GM21515 (cell line): ENCODE measurements at regions not wholly inside any gene's neighbourhood (a gene's known extent, or its start where the extent isn't known, plus 50 kb on each side); places are given as distances from the start of the nearest gene placed in this dataset.
"Not testable (repeated sequence)": the region's sequence is repeated elsewhere in the genome, so short reads cannot be mapped to it uniquely, and the experiment has no call there.

ENCODE experiments used
- ATAC-seq: cut with Tn5 transposase; IDR thresholded peaks from one replicate; pipeline ENCODE4 v1.9.1; 2021; ENCODE audit not compliant: unreplicated experiment

DNA sequence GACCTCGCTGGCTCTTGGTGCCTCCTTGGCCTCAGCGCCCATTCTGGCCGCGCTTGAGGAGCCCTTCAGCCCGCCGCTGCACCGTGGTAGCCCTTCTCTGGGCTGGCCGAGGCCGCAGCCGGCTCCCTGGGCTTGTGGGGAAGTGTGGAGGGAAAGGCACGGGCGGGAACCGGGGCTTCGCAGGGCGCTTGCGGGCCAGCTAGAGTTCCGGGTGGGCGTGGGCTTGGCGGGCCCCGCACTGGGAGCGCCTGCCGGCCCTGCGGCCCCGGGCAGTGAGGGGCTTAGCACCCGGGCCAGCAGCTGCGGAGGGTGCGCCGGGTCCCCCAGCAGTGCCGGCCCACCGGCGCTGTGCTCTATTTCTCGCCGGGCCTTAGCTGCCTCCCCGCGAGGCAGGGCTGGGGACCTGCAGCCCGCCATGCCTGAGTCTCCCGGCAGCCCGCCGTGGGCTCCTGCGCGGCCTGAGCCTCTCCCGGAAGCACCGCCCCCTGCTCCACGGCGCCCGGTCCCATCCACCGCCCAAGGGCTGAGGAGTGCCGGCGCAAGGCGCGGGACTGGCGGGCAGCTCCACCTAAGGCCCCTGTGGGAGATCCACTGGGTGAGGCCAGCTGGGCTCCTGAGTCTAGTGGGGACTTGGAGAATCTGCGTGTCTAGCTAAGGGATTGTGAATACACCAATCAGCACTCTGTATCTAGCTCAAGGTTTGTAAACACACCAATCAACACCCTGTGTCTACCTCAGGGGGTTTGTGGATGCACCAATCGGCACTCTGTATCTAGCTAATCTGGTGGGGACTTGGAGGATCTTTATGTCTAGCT lies 141.1 kb downstream of the SLCO4C1 start:
- not testable (repeated sequence) for ATAC-seq

GRCh38 chr5:102154291-102154690 lies 141.8 kb downstream of the SLCO4C1 start:
- ATAC-seq, result no peak

DNA sequence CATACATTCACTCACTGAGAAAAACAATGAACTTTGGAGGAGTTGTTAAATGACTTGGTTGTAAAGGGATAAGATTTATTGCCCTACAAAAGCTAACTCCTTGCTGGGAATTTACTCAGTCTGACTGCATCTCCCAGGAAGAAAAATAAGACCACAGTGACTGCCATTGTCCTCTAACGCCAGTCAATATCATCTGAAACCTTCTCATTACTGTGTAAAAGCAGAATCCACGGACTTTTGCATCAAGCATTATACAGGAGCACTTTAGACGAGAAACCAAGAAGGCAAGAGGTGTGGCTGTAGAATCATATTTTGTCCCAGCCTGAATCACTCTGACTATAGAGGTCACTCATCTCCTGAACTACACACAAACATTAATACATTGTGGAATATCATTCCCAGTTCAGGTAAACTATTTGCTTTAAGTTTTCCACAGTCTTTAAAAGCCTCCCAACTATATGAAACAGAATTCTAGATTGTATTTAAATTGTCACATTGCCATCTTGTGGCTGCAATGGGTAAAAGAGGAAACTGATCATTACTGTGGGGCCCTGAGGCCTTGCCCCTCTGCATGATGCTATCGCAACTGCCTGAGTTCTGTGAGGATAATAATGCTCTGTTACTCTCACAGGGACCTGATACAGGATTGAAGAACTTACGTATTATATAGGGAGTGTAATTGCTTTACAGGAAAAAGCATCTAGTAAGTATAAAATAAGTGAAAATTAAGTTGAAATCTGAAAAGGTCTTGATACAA lies 142.9 kb downstream of the SLCO4C1 start:
- peak; percentile 85 for ATAC-seq

GRCh38 chr5:102139029-102139428 lies 157.1 kb downstream of the SLCO4C1 start:
- ATAC-seq, result no peak

GRCh38 chr5:102138243-102138653 lies 157.8 kb downstream of the SLCO4C1 start:
- no peak for ATAC-seq

DNA sequence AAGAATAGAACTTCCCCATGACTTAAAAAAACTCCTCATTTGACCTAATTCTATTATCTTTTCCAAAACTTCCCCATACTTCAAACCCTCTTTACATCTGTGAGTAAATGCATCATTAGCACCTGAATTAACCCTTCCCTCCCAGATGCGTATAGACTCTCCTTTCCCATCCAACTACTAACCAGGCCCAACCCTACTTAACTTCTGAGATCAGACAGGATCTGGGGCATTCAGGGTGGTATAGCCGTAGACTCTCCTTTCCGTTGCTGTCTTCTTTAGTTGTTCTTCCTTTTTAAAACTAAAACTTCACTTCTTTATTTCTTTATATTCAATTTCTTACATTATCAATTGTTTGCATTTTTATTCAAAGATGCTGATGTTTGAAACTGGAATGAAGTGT lies 165.2 kb downstream of the SLCO4C1 start:
- ATAC-seq, result no peak

- no peak for ATAC-seq
Observed at GRCh38 chr5:102130386-102130785, 165.7 kb downstream of the SLCO4C1 start.

DNA sequence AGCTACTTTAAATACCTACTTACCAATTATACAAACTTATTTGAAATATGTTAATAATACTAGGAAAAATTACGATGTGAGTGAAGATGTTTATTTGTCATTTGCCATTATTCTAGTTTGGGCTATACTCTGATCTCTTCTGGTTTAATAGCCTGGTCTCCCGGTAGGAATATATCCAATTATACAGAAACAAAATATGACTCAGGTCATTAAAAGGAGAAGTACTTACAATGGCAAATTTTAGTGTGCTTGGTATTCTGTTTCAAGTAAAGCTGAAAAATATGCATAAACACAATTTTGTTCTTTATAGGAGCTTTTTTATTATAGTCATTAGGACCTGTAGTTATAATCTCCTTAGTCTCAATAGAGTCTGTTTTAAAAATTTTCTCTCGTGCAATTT lies 176.8 kb downstream of the SLCO4C1 start:
- ATAC-seq, result no peak

- no peak for ATAC-seq
Observed at GRCh38 chr5:102115736-102116135, 180.3 kb downstream of the SLCO4C1 start.

DNA sequence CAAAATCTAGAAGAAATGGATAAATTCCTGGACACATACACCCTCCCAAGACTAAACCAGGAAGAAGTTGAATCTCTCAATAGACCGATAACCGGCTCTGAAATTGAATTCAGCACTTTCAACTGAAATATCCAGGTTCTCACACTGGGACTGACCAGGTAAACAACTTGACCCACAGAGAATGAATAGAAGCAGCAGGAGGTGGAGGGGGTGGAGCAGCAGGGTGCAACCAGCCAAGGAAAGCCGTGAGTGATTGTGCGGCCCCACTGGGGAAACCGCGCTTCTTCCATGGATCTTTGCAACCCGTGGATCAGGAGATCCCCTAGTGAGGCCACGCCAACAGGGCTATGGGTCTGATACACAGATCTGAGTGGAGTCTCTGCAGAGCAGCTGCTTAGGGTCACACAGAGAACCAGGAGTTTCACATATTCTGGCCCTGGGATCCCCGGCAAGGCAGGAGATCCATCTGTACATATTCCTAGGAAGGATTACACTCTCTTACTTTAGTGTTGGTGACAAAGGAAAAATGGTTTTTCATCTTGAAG lies 181.5 kb downstream of the SLCO4C1 start:
- ATAC-seq, result no peak

DNA sequence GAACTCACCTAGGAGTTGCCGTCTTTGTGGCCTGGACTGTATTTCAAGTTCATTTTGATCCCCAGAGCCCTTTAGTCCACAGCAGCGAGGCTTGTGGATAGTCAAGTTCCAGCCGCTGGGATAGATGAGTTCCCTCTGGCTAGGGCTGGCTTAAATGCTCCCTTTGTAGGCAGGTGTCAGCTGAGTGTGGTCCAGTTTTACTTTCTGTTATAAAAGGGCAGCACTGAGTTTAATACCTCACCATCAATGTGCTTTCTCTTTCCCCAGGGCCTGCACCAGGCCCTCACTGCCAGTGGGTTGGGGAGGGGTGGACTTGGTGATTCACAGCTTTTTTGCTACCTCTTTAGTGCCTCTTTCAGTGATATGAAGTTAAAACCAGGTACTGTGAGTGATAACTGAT lies 188.2 kb downstream of the SLCO4C1 start:
- no peak for ATAC-seq

GRCh38 chr5:102106599-102106998 lies 189.5 kb downstream of the SLCO4C1 start:
- no peak for ATAC-seq

DNA sequence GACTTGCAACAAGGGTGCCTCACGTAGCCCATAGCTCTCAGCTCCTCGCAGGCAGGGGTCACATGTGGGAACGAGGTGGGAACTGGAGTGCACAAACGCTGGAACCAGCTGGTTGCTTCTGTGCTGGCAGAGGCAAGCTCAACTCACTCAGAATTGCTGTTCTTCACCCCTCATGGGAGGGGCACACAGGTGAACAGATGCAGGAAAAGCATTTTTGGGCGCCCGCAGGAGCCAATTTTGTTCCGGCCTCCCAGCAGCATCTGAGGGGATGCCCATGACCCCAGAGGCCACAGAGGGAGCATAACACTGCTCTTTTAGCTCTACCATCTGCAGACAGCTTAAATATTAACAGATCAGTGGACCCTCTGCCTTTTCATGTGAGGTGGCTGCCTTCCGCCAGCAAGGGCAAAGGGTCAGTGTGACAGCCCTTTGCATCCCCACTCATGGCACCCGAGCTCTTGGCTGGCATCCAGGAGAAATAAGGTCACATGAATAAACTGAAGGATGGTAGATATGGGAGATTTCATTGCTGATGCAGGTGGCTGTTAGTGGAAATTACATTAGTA lies 196.2 kb downstream of the SLCO4C1 start:
- ATAC-seq, result no peak

DNA sequence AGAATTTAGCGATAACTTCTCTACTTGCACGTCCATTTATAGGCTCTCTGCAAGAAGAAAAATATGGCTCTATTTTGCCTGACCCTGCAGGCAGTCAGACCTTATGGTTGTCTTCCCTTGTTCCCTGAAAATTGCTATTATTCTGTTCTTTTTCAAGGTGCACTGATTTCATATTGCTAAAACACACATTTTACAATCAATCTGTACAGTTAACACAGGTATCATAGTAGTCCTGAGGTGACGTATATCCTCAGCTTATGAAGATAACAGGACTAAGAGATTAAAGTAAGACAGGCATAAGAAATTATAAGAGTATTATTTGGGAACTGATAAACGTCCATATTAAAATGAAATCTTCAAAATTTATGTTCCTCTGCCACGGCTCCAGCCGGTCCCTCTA lies 197.0 kb downstream of the SLCO4C1 start:
- not testable (repeated sequence) for ATAC-seq

- not testable (repeated sequence) for ATAC-seq
Observed at GRCh38 chr5:102098606-102099005, 197.5 kb downstream of the SLCO4C1 start.

DNA sequence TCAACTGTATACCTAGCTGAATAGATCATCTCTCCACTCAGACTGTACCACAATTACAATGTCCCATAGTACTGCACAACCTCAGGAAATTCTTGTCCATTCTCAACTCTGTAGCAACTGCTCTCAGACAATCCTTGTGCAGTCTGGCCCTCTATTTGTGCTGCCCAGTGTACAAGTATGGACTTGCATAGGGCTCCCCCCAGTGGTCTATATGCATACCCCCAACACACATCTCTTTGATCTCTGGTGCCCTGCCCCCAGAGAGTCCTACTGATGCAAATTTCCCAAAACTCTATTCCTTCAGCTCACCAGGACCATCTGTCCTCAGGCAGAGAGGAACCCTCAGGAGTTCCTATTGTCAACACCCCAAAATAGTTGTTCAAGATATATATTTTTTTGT lies 205.3 kb downstream of the SLCO4C1 start:
- ATAC-seq, result peak; percentile 88

- no peak for ATAC-seq
Observed at GRCh38 chr5:102089883-102090282, 206.2 kb downstream of the SLCO4C1 start.

GRCh38 chr5:102087906-102088305 lies 208.2 kb downstream of the SLCO4C1 start:
- ATAC-seq, result no peak

GRCh38 chr5:102080288-102080687 lies 215.8 kb downstream of the SLCO4C1 start:
- no peak for ATAC-seq

DNA sequence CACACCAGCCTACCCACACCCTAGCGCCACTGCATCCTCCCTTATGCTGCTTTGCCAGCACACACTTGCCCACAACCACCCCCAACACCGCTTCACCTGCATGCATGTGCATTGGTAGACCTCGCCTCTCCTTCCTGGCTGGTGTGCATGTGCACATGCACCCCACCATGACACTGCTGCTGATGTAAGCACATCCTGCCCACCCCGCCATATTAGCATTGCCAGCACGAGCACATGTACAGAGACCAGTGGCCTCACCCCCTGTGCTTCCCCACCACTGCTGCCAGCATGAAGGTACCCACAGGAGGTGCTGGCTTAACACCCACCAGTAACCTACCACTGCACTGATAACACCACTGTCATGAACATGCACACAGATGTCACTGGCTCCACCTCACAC lies 218.2 kb downstream of the SLCO4C1 start:
- ATAC-seq, result no peak

- ATAC-seq, result no peak
Observed at GRCh38 chr5:102069974-102070373, 226.1 kb downstream of the SLCO4C1 start.

GRCh38 chr5:102068870-102069269 lies 227.2 kb downstream of the SLCO4C1 start:
- no peak for ATAC-seq
